HS-5 (cell line): ENCODE measurements at regions not wholly inside any gene's neighbourhood (a gene's known extent, or its start where the extent isn't known, plus 50 kb on each side); places are given as distances from the start of the nearest gene placed in this dataset.

Experiments used
- DNase-seq: peaks from one replicate; pipeline ENCODE4 v3.0.0-alpha.2; 2012; ENCODE audit warnings: low read depth

DNA sequence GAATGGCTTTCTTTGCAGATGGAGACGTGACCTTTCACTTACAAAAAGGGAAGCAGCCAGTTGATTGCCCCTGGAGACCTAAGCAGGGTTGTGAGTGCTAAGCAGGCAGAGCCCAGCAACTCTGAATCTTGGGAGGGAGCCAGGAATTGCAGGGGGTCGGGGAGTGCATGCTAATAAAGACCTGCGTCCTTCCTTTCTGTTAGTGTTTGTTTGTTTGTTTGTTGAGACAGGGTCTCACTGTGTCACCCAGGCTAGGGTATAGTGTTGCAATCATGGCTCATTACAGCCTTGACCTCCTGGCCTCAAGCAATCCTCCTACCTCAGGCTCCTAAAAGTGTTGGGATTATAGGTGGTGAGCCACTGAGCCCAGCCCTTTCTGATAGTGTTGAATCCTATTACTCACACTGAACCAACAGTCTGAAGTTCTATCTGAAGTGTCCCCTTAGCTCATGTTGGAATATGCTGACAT lies 137.4 kb downstream of the CEP135 start:
- no peak for DNase-seq

DNA sequence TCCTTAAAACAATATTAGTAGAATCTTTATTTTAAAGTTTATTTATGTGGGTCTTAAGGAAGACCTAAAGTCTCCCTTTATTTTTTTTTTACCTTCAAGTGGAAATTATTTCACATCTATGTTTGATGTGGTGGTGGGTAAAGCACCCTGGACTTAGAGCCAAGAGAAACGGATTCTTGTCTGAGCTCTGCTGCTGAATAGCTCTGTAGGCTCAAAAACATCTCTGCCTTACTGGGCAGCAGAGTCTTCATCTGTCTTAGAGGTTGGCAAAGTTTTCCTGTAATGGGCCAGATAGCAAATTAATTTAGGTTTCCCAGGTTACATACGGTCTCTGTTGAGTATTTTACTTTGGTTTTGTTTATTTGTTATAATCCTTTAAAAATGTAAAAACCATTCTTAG lies 136.5 kb downstream of the CEP135 start:
- no peak for DNase-seq

DNA sequence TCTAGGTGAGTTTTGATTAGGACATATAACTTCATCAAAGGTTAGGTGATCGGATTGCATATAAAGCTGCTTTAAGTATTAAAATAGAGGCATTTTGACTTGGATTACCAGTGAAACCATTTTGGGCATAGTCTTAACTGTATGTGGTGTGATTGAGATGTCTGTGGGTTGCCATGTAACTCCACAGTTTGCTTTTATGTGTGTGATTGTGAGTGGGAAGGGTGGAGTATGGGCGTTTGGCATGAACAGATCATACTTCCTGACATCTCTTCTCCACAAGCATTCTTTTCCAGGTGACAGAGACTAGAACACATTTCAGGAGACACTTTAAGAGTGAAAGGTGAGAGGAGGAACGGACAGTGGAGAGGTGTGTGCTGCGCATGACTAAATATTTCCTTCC lies 136.1 kb downstream of the CEP135 start:
- DNase-seq: no peak
